Putamen (tissue), 1 donor: ENCODE measurements at regions not wholly inside any gene's neighbourhood (a gene's known extent, or its start where the extent isn't known, plus 50 kb on each side); places are given as distances from the start of the nearest gene placed in this dataset.

Source experiments
- DNase-seq: peaks from one replicate; pipeline ENCODE4 v3.0.0-alpha.2; 2016; ENCODE audit warnings: low spot score

DNA sequence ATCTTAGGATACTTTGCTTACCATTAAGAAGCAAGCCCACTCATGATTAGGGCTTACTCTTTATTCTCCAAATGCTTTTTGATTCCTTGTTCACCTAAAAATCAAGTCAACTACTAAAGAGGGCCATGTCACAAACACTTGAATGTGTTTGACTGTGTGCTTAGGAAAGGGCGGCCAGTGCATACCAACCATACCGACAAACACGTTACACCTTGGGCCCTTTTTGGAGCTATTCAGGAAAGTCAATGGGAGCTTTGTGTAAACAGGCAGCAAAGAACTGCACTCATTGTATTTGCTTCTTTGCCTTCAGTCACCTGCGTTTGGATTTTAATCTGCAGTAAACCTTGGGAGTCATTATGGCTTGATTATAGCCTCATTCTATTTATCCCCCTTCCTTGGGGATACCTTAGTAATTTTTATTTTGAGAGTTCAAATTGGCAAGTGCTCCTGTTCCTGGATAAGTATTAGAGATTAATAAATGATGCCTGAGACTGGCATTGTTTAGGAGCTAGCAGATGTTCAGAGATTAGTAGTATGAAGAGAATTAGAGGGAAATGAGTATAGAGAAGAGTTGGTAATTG, 102.6 kb upstream of the HDGFL1 start:
- no peak for DNase-seq

DNA sequence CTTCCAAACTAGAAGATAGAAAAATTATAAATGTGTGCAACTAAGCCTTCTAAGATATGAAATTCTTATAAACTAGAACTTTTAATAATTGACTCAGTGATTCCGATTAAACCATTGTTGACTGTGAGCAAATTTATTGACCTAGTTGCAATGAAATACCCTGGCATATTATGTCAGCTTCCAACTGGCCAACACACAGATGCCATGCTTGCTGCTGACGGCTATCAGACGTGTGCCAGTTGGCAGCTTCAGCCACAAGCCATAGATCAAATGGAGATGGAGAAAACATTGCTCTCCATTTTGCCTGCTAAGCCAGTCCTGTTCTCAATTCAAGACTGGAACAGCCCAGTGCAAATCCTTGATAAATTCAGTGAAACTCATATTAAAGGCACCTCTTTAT, 101.7 kb upstream of the HDGFL1 start:
- no peak for DNase-seq

DNA sequence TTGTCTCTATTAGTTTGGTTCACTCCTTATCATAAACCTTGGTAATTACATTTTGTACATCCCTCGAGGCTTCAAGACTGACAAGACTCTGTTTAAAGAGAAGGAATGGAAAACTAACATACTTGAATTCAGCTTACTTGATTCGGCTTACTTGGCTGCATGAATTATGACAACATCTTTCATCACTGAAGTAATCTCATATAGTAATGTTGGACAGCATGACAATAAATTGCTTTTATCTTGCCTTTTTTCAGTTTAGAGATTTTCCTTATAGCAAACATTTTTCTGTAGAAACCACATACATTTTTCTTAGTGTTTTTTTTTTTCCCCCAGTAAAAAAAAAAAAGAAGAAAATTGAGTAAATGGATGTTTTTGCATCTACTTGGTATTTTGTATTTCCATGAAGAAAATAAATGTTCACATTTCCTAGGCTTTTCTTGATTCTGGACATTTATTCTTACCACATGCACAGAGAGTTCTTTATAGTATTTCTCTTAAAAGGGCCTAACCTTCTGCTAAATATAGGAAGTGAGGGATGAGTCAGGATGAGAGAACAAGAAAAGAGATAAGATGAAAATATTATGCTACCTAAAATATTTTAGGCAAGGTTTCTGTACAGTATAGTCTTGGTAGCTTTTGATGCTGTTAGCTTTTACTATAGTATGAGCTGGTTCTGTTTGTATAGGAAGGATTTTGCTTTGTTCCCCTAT, 101.0 kb upstream of the HDGFL1 start:
- no peak for DNase-seq

DNA sequence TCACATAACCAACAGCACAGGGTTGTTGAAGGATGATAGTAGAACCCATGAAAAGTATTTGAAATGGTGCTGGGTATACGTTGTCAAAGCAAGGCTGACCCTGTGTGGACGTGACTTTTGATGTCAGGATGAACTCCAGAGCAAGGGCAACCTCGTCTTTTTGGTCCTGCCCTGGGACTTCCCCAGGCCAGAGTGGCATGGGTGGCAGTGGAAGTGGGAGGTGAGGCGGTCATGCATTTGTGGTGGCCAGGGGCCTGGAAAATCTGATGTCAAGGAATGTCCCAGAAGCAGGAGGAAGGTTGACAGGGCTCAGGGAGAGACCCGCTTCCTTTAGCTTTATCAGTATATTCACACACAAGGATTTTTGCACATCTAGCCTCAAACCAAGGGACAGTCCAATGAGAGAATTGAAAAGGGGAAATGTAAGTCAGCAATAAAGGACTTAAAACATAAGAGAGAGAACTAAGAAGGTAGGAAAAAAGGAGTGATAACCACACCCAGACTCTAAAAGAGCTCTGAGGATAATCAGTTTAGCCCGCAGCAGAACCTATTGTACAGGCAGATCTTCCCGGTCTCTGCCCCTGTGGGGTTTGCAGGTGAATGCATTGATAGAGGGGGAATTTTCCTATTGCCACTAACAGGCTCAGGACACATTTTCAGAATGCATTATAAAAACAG, 98.8 kb upstream of the HDGFL1 start:
- no peak for DNase-seq

DNA sequence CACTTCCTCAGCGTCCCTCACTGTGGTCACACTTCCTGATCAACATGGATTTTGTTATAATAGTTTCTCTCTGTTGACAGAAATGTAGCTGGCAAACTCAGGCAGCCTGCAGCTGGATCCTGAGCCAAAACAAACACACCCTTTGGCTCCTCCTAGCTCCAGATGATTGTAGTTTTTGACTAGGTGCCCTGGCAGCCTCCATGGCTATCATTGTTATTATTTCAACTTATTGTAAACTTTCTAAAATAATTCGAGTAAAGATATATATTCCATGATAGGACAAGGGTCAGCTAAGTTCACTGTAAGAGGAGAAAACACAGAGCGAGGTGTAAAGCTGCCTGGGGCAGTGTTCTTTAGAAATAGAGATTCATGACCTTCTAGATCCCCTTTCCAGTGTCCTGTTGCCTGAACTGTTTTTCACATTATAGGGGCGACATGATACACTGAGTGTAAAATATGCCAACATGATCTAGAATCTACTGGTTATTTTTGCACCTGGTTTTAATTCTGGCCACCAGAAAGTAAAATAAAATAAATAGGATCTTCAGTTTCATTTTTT, 98.2 kb upstream of the HDGFL1 start:
- DNase-seq: no peak

DNA sequence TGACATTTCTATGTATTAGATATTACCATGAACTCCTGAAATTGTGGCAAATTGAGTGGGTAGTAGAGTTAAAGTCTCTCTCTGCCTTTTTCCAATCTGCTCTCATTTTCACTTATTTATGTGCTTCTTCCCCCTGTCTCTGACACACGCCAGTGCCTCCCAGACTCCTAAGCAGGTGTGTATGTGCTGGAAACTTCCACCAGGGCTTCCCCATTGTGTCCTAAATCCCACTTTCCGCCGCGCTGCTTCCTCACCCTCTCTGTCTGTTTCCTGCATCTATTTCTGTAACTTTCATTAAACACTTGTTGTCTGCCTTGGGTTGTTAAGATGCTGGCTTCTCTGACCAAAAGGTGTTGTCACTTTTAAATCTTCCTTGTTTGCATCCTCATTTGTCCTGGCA, 97.6 kb upstream of the HDGFL1 start:
- no peak for DNase-seq

DNA sequence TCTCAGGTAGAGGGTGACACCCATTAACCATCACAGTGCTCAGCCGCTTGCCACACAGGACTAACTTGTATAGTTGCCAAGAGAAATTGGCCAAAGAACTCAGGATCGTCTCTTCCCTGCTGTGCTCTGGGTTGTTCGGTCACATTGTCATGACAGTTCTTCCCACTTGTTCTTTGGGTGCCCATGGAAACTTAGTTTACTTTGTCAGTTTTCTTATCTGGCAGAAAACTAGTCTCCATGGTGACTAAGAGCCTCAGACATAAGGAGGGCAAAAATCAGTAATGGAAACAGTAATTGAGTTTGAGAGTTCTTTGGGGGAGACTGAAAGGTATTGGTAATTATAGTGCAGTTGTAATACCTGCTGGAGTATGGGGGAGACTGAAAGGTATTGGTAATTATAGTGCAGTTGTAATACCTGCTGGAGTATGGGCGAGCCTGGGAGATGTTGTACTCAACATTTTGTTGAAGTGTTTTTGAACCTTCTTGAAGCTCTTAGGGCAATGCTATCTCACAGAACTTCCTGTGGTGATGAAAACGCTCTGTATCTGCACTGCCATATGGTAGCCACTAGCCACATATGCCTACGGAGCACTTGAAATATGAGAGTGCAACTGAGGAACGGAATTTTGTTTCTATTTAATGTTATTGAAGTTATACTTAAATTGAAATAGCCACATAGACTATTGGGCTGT, 95.2 kb upstream of the HDGFL1 start:
- no peak for DNase-seq

DNA sequence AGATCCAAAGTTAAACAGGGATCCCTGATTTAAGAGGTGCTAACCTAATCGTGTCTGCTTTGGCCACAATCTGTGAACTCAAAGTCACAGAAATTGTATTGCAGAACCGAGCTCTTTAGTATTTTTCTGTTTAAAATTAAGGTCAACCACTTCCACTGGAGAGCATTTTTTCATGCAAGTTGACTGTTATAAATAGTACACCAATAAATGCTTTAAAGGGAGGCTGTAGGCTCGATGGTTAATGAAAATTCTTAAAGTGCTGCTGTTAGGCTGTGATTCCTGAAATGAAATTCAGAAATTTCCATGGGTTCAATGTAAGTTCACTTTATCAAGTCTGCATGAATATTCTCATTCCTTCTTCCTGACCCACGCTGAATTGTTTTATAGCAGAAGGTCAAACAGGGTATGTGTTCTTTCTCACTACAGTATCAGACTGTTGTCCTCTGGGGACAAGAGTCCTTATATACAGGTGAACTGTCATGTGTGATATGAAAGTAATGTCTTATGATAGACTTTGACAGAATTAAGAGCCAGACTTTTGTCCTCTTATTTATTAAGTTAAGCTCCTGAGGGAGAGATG, 92.5 kb upstream of the HDGFL1 start:
- no peak for DNase-seq

DNA sequence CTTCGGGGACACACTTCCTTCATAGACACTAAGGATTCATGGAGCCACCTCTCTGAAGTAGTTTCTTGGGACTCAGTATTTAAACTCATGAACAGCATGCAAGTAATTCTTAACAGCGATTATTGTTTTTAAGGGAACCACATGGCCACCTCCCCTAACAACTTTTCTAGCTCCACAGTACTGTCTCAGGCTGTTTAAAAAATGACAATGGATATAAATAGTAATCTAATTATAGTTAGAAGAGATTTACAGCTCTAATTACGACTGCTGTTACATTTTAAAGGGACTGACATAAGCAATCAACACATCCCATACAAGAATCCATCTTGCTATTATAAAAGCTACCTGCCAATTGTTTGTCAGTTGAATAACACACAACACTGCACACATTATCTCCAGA, 72.1 kb upstream of the HDGFL1 start:
- no peak for DNase-seq

DNA sequence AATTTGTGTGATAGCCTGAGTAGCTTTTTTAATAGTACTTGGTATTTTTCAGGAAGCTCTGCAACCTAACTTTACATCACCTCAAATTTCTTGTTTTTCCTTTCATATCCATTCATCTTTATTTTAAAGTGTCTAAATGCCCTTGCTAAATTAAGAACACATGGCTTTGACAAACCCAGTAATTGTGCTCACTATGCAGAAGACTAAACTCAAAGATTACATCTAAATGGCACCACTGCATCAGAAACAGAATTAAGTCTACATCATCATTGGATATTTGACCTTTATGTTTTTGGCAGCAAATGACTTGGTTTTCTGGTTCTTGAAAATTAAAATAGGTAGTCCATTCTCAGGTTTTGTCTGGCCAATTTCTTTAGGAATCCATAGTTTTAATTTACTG, 69.6 kb upstream of the HDGFL1 start:
- DNase-seq: no peak

DNA sequence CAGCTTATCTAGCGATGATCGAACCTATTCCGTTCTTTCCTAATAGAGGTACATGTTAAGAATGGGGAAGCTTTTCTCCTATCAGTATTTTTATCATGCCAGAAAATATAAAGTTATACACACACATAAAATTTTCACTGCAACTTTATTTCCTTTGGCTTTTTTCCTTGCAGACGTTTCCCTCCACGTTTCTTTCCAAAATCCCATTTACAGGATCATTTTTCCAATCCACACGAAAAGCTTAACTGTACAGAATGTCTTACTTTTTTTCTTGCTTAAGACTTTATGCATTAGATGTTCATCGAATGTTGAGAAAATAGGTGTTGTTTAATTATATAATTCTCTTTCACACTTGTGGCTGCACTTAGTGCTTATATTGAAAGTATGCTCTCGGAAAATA, 62.9 kb upstream of the HDGFL1 start:
- no peak for DNase-seq

DNA sequence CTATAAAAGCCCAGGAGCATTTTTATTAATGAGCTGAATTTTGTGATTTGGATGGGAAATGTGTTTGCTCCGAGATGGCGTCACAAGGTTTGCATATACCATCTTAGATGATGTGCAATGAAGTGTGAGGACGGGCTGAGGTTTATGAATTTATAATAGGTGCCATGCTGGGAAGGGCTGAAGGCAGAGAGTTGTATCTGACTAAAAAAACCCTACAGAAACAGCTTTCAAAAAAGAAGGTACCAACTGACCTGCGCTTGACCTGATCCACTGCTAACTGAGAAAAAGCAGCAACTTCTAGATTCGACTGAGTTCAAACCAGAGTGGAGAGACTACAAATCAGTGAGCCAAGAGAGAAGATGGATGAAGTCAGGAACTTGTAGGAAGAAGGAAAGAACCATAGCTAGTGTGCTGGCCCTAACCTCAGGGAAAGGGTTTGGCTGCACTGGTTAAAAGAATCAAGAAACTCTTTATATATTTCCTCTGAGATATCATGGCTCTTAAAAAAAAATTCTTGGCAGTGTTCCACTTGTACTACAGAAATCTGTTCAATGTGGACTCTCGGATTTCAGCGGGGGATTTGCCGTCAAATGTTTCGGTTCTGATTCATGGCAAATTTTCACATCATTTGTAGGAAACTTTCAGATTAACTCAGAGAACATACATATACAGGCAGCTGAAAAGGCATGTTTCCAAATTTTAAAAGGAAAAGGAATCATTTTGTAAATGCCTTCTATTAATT, 56.5 kb upstream of the HDGFL1 start:
- no peak for DNase-seq

DNA sequence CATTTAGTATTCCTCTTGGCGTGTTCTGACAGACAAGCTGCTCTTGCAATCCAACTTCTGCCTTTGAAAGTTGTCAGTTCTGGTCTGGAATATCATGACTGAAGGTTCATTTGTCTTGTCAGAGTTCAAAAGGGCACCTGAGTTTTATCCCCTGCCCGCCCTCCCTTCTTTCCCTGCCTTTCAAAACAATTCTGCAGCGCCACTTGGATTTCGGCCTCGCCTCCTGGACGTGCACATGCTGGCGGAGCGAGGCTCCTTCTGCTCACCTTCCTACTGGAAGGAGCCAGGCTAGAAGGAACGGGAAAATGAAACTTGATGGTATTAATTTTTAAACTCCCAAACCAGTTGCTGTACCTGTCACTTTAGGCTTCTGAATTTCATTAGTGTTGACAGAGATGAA, 55.7 kb upstream of the HDGFL1 start:
- DNase-seq: no peak

DNA sequence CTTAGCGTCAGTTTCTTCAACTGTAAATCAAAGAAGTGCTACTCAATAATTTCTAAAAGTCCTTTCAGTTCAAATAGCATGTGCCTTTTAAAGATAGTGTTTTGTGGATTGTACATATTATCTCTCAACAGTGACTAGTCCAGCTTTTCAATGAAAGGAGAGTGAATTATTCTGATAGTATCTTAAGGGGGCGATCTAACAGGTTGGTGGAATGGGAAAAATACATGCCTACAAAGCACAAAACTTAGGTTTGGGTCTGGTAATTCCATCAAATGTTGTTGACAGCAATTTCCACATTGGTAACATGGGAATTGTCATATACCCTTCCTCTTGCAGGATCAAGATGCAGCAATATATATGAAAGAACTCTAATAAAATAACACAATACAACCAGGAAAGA, 50.1 kb upstream of the HDGFL1 start:
- DNase-seq: no peak
